NOMO-1 treated with DMSO at 0.1 percent for 48 hours (cell line): ENCODE measurements at regions not wholly inside any gene's neighbourhood (a gene's known extent, or its start where the extent isn't known, plus 50 kb on each side); places are given as distances from the start of the nearest gene placed in this dataset.

ENCODE experiments used
- DNase-seq: peaks from one replicate; lab custom pipeline; 2025; ENCODE audit not compliant: unreplicated experiment; lab: John Stamatoyannopoulos, UW

GRCh38 chr18:68262690-68263294 lies 452.1 kb downstream of the TMX3 start:
- no peak for DNase-seq

- no peak for DNase-seq
Observed at GRCh38 chr18:68256418-68257067, 458.4 kb downstream of the TMX3 start.

GRCh38 chr18:68244786-68245185 lies 470.1 kb downstream of the TMX3 start:
- DNase-seq: no peak

- no peak for DNase-seq
Observed at GRCh38 chr18:68241881-68242280, 473.0 kb downstream of the TMX3 start.

- no peak for DNase-seq
Observed at GRCh38 chr18:68234676-68235075, 480.2 kb downstream of the TMX3 start.

- DNase-seq: no peak
Observed at GRCh38 chr18:68234131-68234530, 480.8 kb downstream of the TMX3 start.

GRCh38 chr18:68233018-68233417 lies 481.9 kb downstream of the TMX3 start:
- no peak for DNase-seq

- DNase-seq: no peak
Observed at GRCh38 chr18:68229351-68229750, 485.6 kb downstream of the TMX3 start.

GRCh38 chr18:68221111-68221724 lies 493.7 kb downstream of the TMX3 start:
- no peak for DNase-seq

GRCh38 chr18:68220458-68220857 lies 494.4 kb downstream of the TMX3 start:
- DNase-seq: no peak

GRCh38 chr18:68219872-68220271 lies 495.0 kb downstream of the TMX3 start:
- DNase-seq: no peak

- no peak for DNase-seq
Observed at GRCh38 chr18:68219274-68219673, 495.6 kb downstream of the TMX3 start.

- DNase-seq: no peak
Observed at GRCh38 chr18:68215931-68216330, 499.0 kb downstream of the TMX3 start.

GRCh38 chr18:68186039-68186438 lies 528.9 kb downstream of the TMX3 start:
- no peak for DNase-seq

GRCh38 chr18:68181956-68182355 lies 533.0 kb downstream of the TMX3 start:
- no peak for DNase-seq

- DNase-seq: no peak
Observed at GRCh38 chr18:68179811-68180210, 535.1 kb downstream of the TMX3 start.

GRCh38 chr18:68178921-68179320 lies 536.0 kb downstream of the TMX3 start:
- no peak for DNase-seq

GRCh38 chr18:68177807-68178702 lies 536.9 kb downstream of the TMX3 start:
- no peak for DNase-seq

- no peak for DNase-seq
Observed at GRCh38 chr18:68176901-68177300, 538.0 kb downstream of the TMX3 start.

GRCh38 chr18:68172842-68173549 lies 541.9 kb downstream of the TMX3 start:
- DNase-seq: no peak

GRCh38 chr18:68164909-68165308 lies 550.0 kb downstream of the TMX3 start:
- no peak for DNase-seq
